ENCODE measurements at regions not wholly inside any gene's neighbourhood (a gene's known extent, or its start where the extent isn't known, plus 50 kb on each side); places are given as distances from the start of the nearest gene placed in this dataset.

DNA sequence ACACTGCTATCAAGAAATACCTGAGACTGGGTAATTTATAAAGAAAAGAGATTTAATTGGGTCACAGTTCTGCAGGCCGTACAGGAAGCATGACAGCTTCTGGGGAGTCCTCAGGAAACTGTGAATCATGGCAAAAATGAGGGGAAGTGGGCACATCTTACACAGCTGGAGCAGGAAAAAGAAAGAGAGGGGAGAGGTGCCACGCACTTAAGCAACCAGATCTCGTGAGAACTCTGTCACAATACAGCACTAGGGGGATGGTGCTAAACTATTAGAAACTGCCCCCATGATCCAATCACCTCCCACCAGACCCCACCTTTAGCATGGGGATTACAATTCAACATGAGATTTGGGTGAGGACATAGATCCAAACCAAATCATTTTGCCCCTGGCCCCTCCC is 105.5 kb upstream of the CPLX2 start:
- Histone ChIP-seq H3K27ac (no peak overlapping the region), H3K27me3 (replicated peaks) (no peaks in the 10 kb centered on the region), H3K4me3 (ENCODE audit: low read depth, low read length) (no peak overlapping the region), H3K36me3 (replicated peaks) (no peaks in the 10 kb centered on the region)
- DNase-seq, result no peak
- in situ Hi-C loops (cut with HindIII; ENCODE audit: low pct_ligation_motif_present, low sequenced_read_pairs), result no loop called here
- TF ChIP-seq CTCF (IDR thresholded peaks at IDR 0.05; ENCODE audit: low read depth, low read length, missing control alignments), result no peak

- in situ Hi-C loops (cut with HindIII; ENCODE audit: low pct_ligation_motif_present, low sequenced_read_pairs), result no loop called here
- Histone ChIP-seq H3K27me3 (replicated peaks) (no peaks in the 10 kb centered on the region), H3K27ac (no peak overlapping the region), H3K4me3 (ENCODE audit: low read depth, low read length) (no peak overlapping the region), H3K36me3 (replicated peaks) (no peaks in the 10 kb centered on the region)
- no peak for TF ChIP-seq CTCF (IDR thresholded peaks at IDR 0.05; ENCODE audit: low read depth, low read length, missing control alignments)
- no peak for DNase-seq
Measured at GRCh38 chr5:175766963-175767362, 104.4 kb upstream of the CPLX2 start.

GRCh38 chr5:175772747-175773533 is 98.4 kb upstream of the CPLX2 start:
- no peak for TF ChIP-seq CTCF (IDR thresholded peaks at IDR 0.05; ENCODE audit: low read depth, low read length, missing control alignments)
- no peak for DNase-seq
- peaks cover 15% of the 10 kb centered on the region for H3K27me3 ChIP-seq (replicated peaks)
- in situ Hi-C loops (cut with HindIII; ENCODE audit: low pct_ligation_motif_present, low sequenced_read_pairs), result no loop called here
- no peaks in the 10 kb centered on the region for H3K36me3 ChIP-seq (replicated peaks)
- H3K27ac ChIP-seq, result no peak overlapping the region
- H3K4me3 ChIP-seq (ENCODE audit: low read depth, low read length), result no peak overlapping the region

GRCh38 chr5:175773534-175774070 is 97.8 kb upstream of the CPLX2 start:
- no peaks in the 10 kb centered on the region for H3K36me3 ChIP-seq (replicated peaks)
- in situ Hi-C loops (cut with HindIII; ENCODE audit: low pct_ligation_motif_present, low sequenced_read_pairs), result no loop called here
- TF ChIP-seq CTCF (IDR thresholded peaks at IDR 0.05; ENCODE audit: low read depth, low read length, missing control alignments), result no peak

DNA sequence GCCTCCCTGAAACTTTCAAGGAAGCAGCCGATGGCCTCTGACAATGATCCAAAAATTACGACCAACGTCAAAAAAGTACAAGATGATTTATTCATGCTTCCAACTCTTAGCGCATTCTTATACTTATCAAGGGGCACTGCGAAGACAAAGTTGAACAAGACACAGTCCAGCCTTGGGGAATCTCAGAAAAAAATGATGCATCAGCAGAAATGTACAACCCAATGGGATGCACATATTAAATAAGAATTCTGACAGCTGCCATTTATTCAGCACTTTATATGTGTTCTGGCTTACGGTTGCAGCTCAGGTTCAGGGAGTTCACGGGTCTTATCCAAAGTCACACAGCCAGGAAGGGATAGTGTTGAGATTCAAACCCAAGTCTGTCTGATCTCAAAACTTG is 96.0 kb upstream of the CPLX2 start:
- no peak overlapping the region for H3K4me3 ChIP-seq (ENCODE audit: low read depth, low read length)
- H3K36me3 ChIP-seq (replicated peaks), result no peaks in the 10 kb centered on the region
- H3K27me3 ChIP-seq (replicated peaks), result peaks cover 15% of the 10 kb centered on the region
- H3K27ac ChIP-seq, result no peak overlapping the region
- no peak for DNase-seq
- TF ChIP-seq CTCF (IDR thresholded peaks at IDR 0.05; ENCODE audit: low read depth, low read length, missing control alignments), result no peak
- in situ Hi-C loops (cut with HindIII; ENCODE audit: low pct_ligation_motif_present, low sequenced_read_pairs), result no loop called here

More at GRCh38 chr5:175773534-175774070, 97.8 kb upstream of the CPLX2 start:
- Histone ChIP-seq H3K27me3 (replicated peaks) (peaks cover 15% of the 10 kb centered on the region), H3K4me3 (ENCODE audit: low read depth, low read length) (no peak overlapping the region), H3K27ac (no peak overlapping the region)
- no peak for DNase-seq

Data from brain microvascular endothelial cell (primary cell).